ENCODE measurements at regions not wholly inside any gene's neighbourhood (a gene's known extent, or its start where the extent isn't known, plus 50 kb on each side); places are given as distances from the start of the nearest gene placed in this dataset.

GRCh38 chr5:148768806-148769415, 57.5 kb upstream of the ADRB2 start:
- DNase-seq (ENCODE audit: low read depth) = no peak
- TF ChIP-seq CTCF (IDR thresholded peaks at IDR 0.05; ENCODE audit: low read depth, low read length, missing control alignments) = no peak
- H3K4me3 ChIP-seq (ENCODE audit: low read depth, low read length) = no peak overlapping the region
- in situ Hi-C loops (cut with HindIII; ENCODE audit: low sequenced_read_pairs) = no loop called here

GRCh38 chr5:148769941-148770340, 56.5 kb upstream of the ADRB2 start:
- no peak overlapping the region for H3K4me3 ChIP-seq (ENCODE audit: low read depth, low read length)
- no peak for TF ChIP-seq CTCF (IDR thresholded peaks at IDR 0.05; ENCODE audit: low read depth, low read length, missing control alignments)
- in situ Hi-C loops (cut with HindIII; ENCODE audit: low sequenced_read_pairs) = no loop called here
- no peak for DNase-seq (ENCODE audit: low read depth)

GRCh38 chr5:148774313-148774712, 52.1 kb upstream of the ADRB2 start:
- in situ Hi-C loops (cut with HindIII; ENCODE audit: low sequenced_read_pairs) = no loop called here
- DNase-seq (ENCODE audit: low read depth) = no peak
- H3K4me3 ChIP-seq (ENCODE audit: low read depth, low read length) = no peak overlapping the region
- TF ChIP-seq CTCF (IDR thresholded peaks at IDR 0.05; ENCODE audit: low read depth, low read length, missing control alignments) = no peak

- in situ Hi-C loops (cut with HindIII; ENCODE audit: low sequenced_read_pairs) = no loop called here
Observed at GRCh38 chr5:148776261-148776660, 50.1 kb upstream of the ADRB2 start.

More at GRCh38 chr5:148776261-148776660, 50.1 kb upstream of the ADRB2 start:
- no peak overlapping the region for H3K4me3 ChIP-seq (ENCODE audit: low read depth, low read length)
- DNase-seq (ENCODE audit: low read depth) = no peak
- TF ChIP-seq CTCF (IDR thresholded peaks at IDR 0.05; ENCODE audit: low read depth, low read length, missing control alignments) = no peak

Data from astrocyte of the cerebellum (primary cell).